ENCODE measurements at regions not wholly inside any gene's neighbourhood (a gene's known extent, or its start where the extent isn't known, plus 50 kb on each side); places are given as distances from the start of the nearest gene placed in this dataset.

DNA sequence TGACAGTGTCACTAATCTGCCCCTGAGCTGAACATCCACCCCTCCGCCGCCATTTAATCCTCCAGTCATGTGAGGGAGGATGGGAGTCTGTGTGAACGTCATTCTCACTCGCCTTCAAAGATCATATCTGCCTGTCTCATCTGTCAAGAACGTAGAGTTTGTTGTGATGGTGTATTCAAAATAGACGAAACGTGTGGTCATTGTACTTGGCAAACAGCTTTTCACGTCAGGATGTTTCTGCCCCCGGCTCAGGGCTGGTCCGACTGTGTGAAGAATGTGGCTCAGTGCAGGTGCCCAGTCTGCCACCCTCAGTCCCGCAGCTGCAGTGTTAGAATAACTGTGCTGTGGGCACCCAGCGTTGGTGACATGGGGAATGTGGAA lies 148.0 kb downstream of the KCNJ12 start:
- DNase-seq (ENCODE audit: extremely low read depth, low read depth), result no peak
- no peak for TF ChIP-seq CTCF (IDR thresholded peaks at IDR 0.05; ENCODE audit: low read depth, low read length)

- no peak for DNase-seq (ENCODE audit: extremely low read depth, low read depth)
- no peak for TF ChIP-seq CTCF (IDR thresholded peaks at IDR 0.05; ENCODE audit: low read depth, low read length)
These were observed 149.4 kb downstream of the KCNJ12 start for GRCh38 chr17:21525464-21526130.

GRCh38 chr17:21528031-21528695 lies 152.0 kb downstream of the KCNJ12 start:
- DNase-seq (ENCODE audit: extremely low read depth, low read depth), result no peak
- no peak for TF ChIP-seq CTCF (IDR thresholded peaks at IDR 0.05; ENCODE audit: low read depth, low read length)

GRCh38 chr17:21530311-21530710 lies 154.2 kb downstream of the KCNJ12 start:
- TF ChIP-seq CTCF (IDR thresholded peaks at IDR 0.05; ENCODE audit: low read depth, low read length), result no peak
- DNase-seq (ENCODE audit: extremely low read depth, low read depth), result no peak

DNA sequence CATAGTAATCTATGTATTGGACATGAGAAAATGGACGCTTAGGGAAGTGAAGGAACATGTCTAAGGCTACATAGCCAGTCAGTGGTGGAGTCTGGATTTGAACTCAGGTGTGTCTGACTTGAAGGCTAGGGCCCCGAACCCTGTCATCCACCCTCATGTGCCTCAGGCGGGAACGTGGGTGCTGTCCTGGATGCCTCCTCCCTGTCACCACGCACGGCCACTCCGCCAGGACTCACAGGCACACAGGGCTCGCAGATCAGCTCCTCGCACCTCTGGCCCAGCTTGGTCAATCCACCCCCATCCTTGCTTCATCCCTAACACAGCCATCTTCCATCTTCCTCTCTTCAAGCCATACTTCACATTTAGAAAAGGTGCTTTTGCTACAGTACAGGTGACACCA lies 154.7 kb downstream of the KCNJ12 start:
- no peak for DNase-seq (ENCODE audit: extremely low read depth, low read depth)
- no peak for TF ChIP-seq CTCF (IDR thresholded peaks at IDR 0.05; ENCODE audit: low read depth, low read length)

DNA sequence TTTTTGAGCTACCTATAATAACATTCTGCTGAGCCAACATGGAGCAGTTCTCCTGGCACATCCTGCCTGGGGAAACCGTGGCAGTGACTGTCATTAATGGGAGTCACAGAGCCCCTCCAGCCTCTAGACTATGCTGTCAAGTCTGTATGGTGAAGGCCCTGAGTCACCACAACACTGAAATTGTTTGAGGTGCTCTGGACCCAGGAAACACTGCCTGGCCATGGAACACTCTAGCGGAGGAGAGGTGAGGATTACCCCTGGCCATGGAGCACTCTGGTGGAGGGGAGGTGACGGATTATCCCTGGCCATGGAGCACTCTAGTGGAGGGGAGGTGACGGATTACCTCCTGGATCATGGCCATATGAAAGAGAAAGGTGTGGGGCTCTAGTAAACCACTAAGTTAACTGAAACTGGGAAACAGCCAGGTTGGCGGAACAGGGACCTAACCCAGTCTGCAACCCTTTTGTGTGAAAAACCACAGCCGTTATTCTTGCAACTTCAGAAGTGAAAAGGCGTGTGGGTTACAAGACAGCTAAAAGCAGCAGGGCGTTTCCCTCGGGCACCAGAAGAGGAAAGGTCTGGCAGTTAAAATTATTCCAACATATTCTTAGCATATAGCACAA lies 156.7 kb downstream of the KCNJ12 start:
- no peak for DNase-seq (ENCODE audit: extremely low read depth, low read depth)
- TF ChIP-seq CTCF (IDR thresholded peaks at IDR 0.05; ENCODE audit: low read depth, low read length), result no peak

- no peak for TF ChIP-seq CTCF (IDR thresholded peaks at IDR 0.05; ENCODE audit: low read depth, low read length)
These were observed 156.5 kb upstream of the KCNJ18 start for GRCh38 chr17:21535686-21536375.

More at GRCh38 chr17:21535686-21536375, 156.5 kb upstream of the KCNJ18 start:
- no peak for DNase-seq (ENCODE audit: extremely low read depth, low read depth)
